NCI-H526 (cell line): ENCODE measurements at regions not wholly inside any gene's neighbourhood (a gene's known extent, or its start where the extent isn't known, plus 50 kb on each side); places are given as distances from the start of the nearest gene placed in this dataset.
"Not testable (repeated sequence)": the region's sequence is repeated elsewhere in the genome, so short reads cannot be mapped to it uniquely, and the experiment has no call there.

ENCODE experiments used
- DNase-seq, 2 experiments: peaks; one replicate each; lab custom pipeline; 2025; lab: John Stamatoyannopoulos, UW

- DNase-seq = no peak
Observed at GRCh38 chr3:67064105-67064504, 66.0 kb downstream of the KBTBD8 start.

GRCh38 chr3:67067251-67067650, 69.1 kb downstream of the KBTBD8 start:
- peak in 1 of 2 experiments; percentile 39 for DNase-seq

- DNase-seq = not testable (repeated sequence)
Observed at GRCh38 chr3:67072640-67073039, 74.5 kb downstream of the KBTBD8 start.

GRCh38 chr3:67073812-67074211, 75.7 kb downstream of the KBTBD8 start:
- no peak for DNase-seq

- DNase-seq = peak; percentile 65 to 80
Observed at GRCh38 chr3:67075295-67075694, 77.2 kb downstream of the KBTBD8 start.

- DNase-seq = no peak
Observed at GRCh38 chr3:67076607-67077006, 78.5 kb downstream of the KBTBD8 start.

GRCh38 chr3:67077656-67078055, 79.5 kb downstream of the KBTBD8 start:
- DNase-seq = no peak

GRCh38 chr3:67082533-67083024, 84.5 kb downstream of the KBTBD8 start:
- DNase-seq = no peak

- no peak for DNase-seq
Observed at GRCh38 chr3:67083277-67083676, 85.2 kb downstream of the KBTBD8 start.

- no peak for DNase-seq
Observed at GRCh38 chr3:67087788-67088187, 89.7 kb downstream of the KBTBD8 start.

GRCh38 chr3:67090474-67090873, 92.4 kb downstream of the KBTBD8 start:
- no peak for DNase-seq

GRCh38 chr3:67093305-67093704, 95.2 kb downstream of the KBTBD8 start:
- DNase-seq = no peak

- no peak for DNase-seq
Observed at GRCh38 chr3:67094167-67094566, 96.1 kb downstream of the KBTBD8 start.

GRCh38 chr3:67094774-67095173, 96.7 kb downstream of the KBTBD8 start:
- no peak for DNase-seq

- no peak for DNase-seq
Observed at GRCh38 chr3:67104388-67104787, 106.3 kb downstream of the KBTBD8 start.

GRCh38 chr3:67106874-67107273, 108.8 kb downstream of the KBTBD8 start:
- no peak for DNase-seq

GRCh38 chr3:67109651-67110204, 111.6 kb downstream of the KBTBD8 start:
- peak; percentile 4 to 71 for DNase-seq

GRCh38 chr3:67113802-67114407, 115.8 kb downstream of the KBTBD8 start:
- peak; percentile 56 to 91 for DNase-seq

- no peak for DNase-seq
Observed at GRCh38 chr3:67118122-67118521, 120.0 kb downstream of the KBTBD8 start.

GRCh38 chr3:67118635-67119034, 120.5 kb downstream of the KBTBD8 start:
- no peak for DNase-seq

GRCh38 chr3:67123914-67124313, 125.8 kb downstream of the KBTBD8 start:
- DNase-seq = no peak

GRCh38 chr3:67127254-67127653, 129.1 kb downstream of the KBTBD8 start:
- DNase-seq = no peak

GRCh38 chr3:67142432-67142831, 144.3 kb downstream of the KBTBD8 start:
- no peak for DNase-seq

GRCh38 chr3:67145738-67146137, 147.6 kb downstream of the KBTBD8 start:
- DNase-seq = no peak
